Smooth muscle cell (in vitro differentiated cells): ENCODE measurements at regions not wholly inside any gene's neighbourhood (a gene's known extent, or its start where the extent isn't known, plus 50 kb on each side); places are given as distances from the start of the nearest gene placed in this dataset.

Source experiments
- DNase-seq: peaks from one replicate; lab custom pipeline; 2025; ENCODE audit not compliant: unreplicated experiment; lab: John Stamatoyannopoulos, UW
- H2AFZ ChIP-seq: fragments of 200-600 bp; sonication (generic); 2 replicates; pipeline ENCODE4 v1.6.0; 2016; ENCODE audit warnings: antibody characterized with exemption, low read depth, mild to moderate bottlenecking
- H3F3A ChIP-seq: fragments of 200-600 bp; sonication (generic); 2 replicates; pipeline ENCODE4 v1.6.0; 2017; ENCODE audit warnings: antibody characterized with exemption, low read depth
- H3K27ac ChIP-seq: fragments of 200-600 bp; sonication (generic); 2 replicates; pipeline ENCODE4 v1.5.1; 2016; ENCODE audit warnings: low read depth, mild to moderate bottlenecking
- H3K27me3 ChIP-seq: fragments of 200-600 bp; sonication (generic); 2 replicates; pipeline ENCODE4 v1.6.1; 2016; ENCODE audit warnings: low read depth, mild to moderate bottlenecking
- H3K36me3 ChIP-seq: fragments of 200-600 bp; sonication (generic); 2 replicates; pipeline ENCODE4 v1.5.1; 2016; ENCODE audit warnings: low read depth
- H3K4me1 ChIP-seq: fragments of 200-600 bp; sonication (generic); 2 replicates; pipeline ENCODE4 v1.5.1; 2016; ENCODE audit warnings: low read depth
- H3K4me2 ChIP-seq: fragments of 200-600 bp; sonication (generic); 2 replicates; pipeline ENCODE4 v1.6.0; 2016; ENCODE audit warnings: mild to moderate bottlenecking
- H3K4me3 ChIP-seq: fragments of 200-600 bp; sonication (generic); 2 replicates; pipeline ENCODE4 v1.5.1; 2016; ENCODE audit warnings: mild to moderate bottlenecking
- H3K79me2 ChIP-seq: fragments of 200-600 bp; sonication (generic); 2 replicates; pipeline ENCODE4 v1.6.0; 2016; ENCODE audit warnings: low read depth, mild to moderate bottlenecking
- H3K9ac ChIP-seq: fragments of 200-600 bp; sonication (generic); 2 replicates; pipeline ENCODE4 v1.6.0; 2016; ENCODE audit warnings: low read depth
- H3K9me3 ChIP-seq: fragments of 200-600 bp; sonication (generic); replicated peaks from 2 replicates; pipeline ENCODE4 v1.5.1; 2016; ENCODE audit warnings: low read depth
- H4K20me1 ChIP-seq: fragments of 200-600 bp; sonication (generic); 2 replicates; pipeline ENCODE4 v1.6.0; 2016; ENCODE audit warnings: low read depth
- CTCF ChIP-seq: fragments of 200-600 bp; sonication (generic); IDR thresholded peaks from 2 replicates; pipeline ENCODE4 v1.5.1; 2017; ENCODE audit warnings: borderline replicate concordance, mild to moderate bottlenecking, antibody characterized with exemption; ENCODE audit not compliant: insufficient read depth, poor library complexity, severe bottlenecking
- WGBS: methylation state at CpG from one replicate; pipeline ENCODE4 v1.1.7; 2016; ENCODE audit warnings: low lambda C conversion rate; 5-methylcytosine and 5-hydroxymethylcytosine counted together

GRCh38 chr6:24019393-24019792 lies 106.6 kb upstream of the NRSN1 start:
- H4K20me1 ChIP-seq: no peaks in the 10 kb centered on the region
- peaks cover 10% of the 10 kb centered on the region for H3K27me3 ChIP-seq
- H3K9me3 ChIP-seq: no peaks in the 10 kb centered on the region
- H3K36me3 ChIP-seq: no peaks in the 10 kb centered on the region
- TF ChIP-seq CTCF: no peak
- H3K4me1 ChIP-seq: no peaks in the 10 kb centered on the region
- no peak overlapping the region for H3K9ac ChIP-seq
- H3K79me2 ChIP-seq: no peaks in the 10 kb centered on the region
- no peak overlapping the region for H3K4me3 ChIP-seq
- no peak for DNase-seq
- no peaks in the 10 kb centered on the region for H3F3A ChIP-seq
- no peak overlapping the region for H3K4me2 ChIP-seq
- no peak overlapping the region for H3K27ac ChIP-seq
- H2AFZ ChIP-seq: no peak overlapping the region

- Histone ChIP-seq H3K27ac (no peak overlapping the region), H4K20me1 (no peaks in the 10 kb centered on the region), H3K36me3 (no peaks in the 10 kb centered on the region), H3K4me2 (no peak overlapping the region), H3F3A (no peaks in the 10 kb centered on the region), H3K4me1 (no peaks in the 10 kb centered on the region), H3K27me3 (peaks cover 10% of the 10 kb centered on the region), H3K9ac (no peak overlapping the region), H3K4me3 (no peak overlapping the region), H2AFZ (no peak overlapping the region), H3K9me3 (no peaks in the 10 kb centered on the region), H3K79me2 (no peaks in the 10 kb centered on the region)
- TF ChIP-seq CTCF: no peak
- WGBS: 79% methylated on average over 5 of the region's 5 CpGs
- DNase-seq: no peak
These were observed 106.2 kb upstream of the NRSN1 start for GRCh38 chr6:24019830-24020229.

GRCh38 chr6:24026050-24026449 lies 100.0 kb upstream of the NRSN1 start:
- DNase-seq: no peak
- H3K4me2 ChIP-seq: no peak overlapping the region
- H4K20me1 ChIP-seq: no peaks in the 10 kb centered on the region
- TF ChIP-seq CTCF: no peak
- no peak overlapping the region for H3K27ac ChIP-seq
- 35% methylated on average over 1 of the region's 1 CpG for WGBS
- H3K27me3 ChIP-seq: peaks cover 4% of the 10 kb centered on the region
- H3K9ac ChIP-seq: no peak overlapping the region
- no peaks in the 10 kb centered on the region for H3K36me3 ChIP-seq
- no peaks in the 10 kb centered on the region for H3K4me1 ChIP-seq
- no peaks in the 10 kb centered on the region for H3K9me3 ChIP-seq
- no peaks in the 10 kb centered on the region for H3K79me2 ChIP-seq
- H3K4me3 ChIP-seq: no peak overlapping the region
- H3F3A ChIP-seq: no peaks in the 10 kb centered on the region
- no peak overlapping the region for H2AFZ ChIP-seq

GRCh38 chr6:24031496-24031895 lies 94.5 kb upstream of the NRSN1 start:
- Histone ChIP-seq H3K4me2 (no peak overlapping the region), H3K27ac (no peak overlapping the region), H4K20me1 (no peaks in the 10 kb centered on the region), H3K4me3 (no peak overlapping the region), H3K79me2 (no peaks in the 10 kb centered on the region), H3K4me1 (no peaks in the 10 kb centered on the region), H2AFZ (no peak overlapping the region), H3K9ac (no peak overlapping the region), H3K9me3 (no peaks in the 10 kb centered on the region), H3K36me3 (no peaks in the 10 kb centered on the region), H3K27me3 (no peaks in the 10 kb centered on the region), H3F3A (no peaks in the 10 kb centered on the region)
- TF ChIP-seq CTCF: no peak
- no peak for DNase-seq
- WGBS: 91% methylated on average over 2 of the region's 2 CpGs
